ENCODE measurements at regions not wholly inside any gene's neighbourhood (a gene's known extent, or its start where the extent isn't known, plus 50 kb on each side); places are given as distances from the start of the nearest gene placed in this dataset.
"Not testable (repeated sequence)": the region's sequence is repeated elsewhere in the genome, so short reads cannot be mapped to it uniquely, and the experiment has no call there.

DNA sequence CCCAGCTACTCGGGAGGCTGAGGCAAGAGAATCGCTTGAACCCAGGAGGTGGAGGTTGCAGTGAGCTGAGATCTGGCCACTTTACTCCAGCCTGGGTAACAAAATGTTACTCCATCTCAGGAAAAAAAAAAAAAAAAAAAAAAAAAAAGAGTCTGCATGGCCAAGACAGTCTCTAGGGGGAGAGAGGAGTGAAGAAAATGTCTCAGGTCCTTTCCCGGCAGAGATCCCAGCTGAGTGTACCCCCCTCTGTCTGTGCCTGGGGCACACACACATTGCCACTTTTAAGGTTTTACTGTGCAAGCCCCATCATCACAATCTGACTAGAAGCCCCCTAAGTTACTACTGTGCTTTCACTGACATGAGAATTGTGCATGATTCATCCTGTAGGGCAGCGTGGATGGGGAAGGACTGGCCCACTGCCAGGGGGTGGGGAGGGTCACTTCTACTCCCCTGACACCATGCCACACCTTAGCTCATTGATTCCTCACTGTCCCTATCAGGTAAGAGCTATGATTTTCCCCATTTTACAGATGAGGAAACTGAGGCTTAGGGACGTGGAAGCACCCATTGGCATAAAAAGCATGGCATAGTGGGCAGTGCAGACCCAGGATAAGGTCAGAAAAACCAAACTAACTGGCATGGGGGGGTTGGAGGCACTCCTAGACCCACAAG, 102.3 kb upstream of the LARP1 start:
- no peak for DNase-seq

DNA sequence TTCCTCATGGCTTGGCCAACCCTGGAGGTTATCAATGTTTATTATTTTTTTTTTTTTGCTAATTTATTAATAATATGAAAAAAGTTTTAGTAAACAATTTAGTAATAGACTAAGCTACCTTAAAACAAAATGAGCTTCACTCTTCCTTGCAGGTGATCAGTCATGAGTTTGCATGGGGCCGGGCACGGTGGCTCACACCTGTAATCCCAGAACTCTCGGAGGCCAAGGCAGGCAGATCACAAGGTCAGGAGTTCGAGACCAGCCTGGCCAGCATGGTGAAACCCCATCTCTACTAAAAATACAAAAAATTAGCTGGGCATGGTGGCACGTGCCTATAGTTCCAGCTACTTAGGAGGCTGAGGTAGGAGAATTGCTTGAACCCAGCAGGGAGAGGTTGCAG, 103.4 kb upstream of the LARP1 start:
- DNase-seq, result not testable (repeated sequence)

GRCh38 chr5:154648706-154649105, 106.5 kb upstream of the LARP1 start:
- DNase-seq, result no peak

DNA sequence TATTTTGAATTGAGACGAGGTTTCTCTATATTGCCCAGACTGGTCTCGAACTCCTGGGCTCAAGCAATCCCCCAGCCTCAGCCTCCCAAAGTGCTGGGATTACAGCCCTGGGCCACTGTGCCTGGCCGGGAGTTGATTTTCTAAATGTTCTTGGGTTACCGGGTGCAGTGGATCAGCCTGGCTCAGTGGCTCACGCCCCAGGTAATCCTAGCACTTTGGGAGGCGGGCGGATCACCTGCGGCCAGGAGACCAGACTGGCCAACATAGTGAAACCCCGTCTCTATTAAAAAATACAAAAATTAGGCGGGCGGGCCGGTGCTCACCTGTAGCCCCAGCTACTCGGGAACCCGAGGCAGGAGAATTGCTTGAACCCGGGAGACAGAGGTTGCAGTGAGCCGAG, 106.9 kb upstream of the LARP1 start:
- DNase-seq, result no peak

DNA sequence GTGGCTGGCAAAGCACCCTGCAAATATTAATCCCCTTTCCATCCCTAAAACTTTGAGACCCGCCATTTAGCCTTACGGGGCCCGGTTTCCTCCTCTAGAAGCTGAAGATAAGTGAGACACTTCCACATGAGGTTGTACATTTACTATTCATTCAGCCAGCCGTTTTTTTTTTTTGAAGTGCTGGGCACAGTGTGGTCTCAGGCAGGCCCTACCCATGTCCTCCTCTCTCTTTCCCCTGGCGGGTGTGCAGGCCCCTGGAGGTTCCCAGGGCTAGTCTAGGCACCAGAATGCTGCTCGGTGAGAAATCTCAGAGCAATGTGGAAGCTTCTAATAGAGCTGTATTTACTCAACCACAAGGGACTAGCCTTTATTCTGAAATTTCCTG, 107.4 kb upstream of the LARP1 start:
- no peak for DNase-seq

GRCh38 chr5:154647114-154647760, 107.9 kb upstream of the LARP1 start:
- no peak for DNase-seq

DNA sequence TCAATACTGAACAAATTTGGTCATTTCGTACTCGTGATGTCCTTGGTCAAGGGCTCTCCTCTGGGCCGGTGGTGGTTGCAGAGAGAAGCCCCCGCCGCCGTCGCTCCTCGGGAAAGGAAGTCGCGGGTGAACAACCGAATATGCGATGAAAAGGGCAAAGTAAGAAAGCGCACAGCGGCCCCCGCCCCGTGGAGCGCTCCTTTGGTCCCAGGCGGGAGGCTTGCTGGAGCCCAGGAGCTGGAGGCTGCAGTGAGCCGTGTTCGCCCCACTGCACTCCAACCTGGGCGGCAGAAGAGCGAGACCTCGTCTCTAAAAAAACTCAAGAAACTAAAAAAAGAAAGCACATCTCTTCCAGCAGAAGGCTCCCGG, 108.4 kb upstream of the LARP1 start:
- DNase-seq, result no peak

DNA sequence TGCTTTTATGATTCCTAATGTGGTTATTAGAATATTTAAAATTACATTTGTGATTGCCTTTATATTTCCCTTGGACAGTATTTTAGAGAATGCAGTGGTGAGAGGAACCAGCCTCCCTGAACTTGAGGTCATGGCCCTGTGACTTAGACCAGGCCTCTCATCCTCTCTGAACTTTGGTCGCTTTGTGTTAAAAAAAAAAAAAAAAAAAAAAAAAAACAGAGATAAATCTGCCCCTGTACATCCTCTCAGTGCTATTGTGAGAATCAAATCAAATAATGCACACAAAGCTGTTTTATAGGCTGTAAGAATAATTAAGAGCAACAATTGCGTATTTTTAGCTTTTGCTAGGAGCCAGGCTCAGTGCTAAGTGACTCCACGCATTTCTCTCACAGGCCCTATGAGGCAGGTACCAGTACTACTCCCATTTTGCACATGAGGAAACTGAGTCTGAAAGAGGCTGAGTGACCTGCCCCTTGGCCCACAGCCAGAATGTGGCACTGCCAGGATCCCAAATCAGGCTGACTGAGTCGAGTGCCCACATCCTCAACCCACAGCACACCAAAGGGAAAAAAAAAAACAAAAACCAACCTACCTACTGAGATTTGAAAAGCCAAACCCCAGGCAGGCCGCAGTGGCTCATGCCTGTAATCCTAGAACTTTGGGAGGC, 110.3 kb upstream of the LARP1 start:
- DNase-seq, result no peak

- peak; percentile 37 for DNase-seq
Observed at GRCh38 chr5:154642499-154643245, 112.5 kb upstream of the LARP1 start.

DNA sequence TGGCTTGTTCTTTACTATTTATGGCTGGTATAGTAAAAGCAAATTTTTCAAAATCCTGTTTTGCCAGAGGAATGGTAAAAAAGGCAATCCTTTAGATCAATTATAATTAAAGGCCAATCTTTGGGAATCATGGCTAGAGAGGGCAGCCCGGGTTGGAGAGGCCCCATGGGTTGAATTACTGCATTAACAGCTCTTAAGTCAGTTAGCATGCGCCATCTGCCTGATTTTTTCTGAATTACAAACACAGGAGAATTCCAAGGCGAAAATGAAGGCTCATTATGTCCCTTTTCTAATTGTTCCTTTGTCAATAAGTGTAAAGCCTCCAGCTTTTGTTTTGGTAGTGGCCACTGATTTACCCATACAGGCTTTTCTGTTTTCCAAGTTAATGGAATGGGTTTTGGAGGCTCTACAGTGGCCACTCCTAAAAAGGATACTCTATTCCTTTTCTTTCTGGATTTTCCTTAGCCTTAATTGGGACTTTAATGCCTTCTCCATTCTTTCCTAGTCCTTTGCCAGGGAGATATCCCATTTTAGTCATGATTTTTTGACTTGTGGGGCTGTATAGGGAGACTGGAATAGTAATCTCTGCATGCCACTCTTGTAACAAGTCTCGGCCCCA, 114.9 kb upstream of the LARP1 start:
- peak; percentile 17 for DNase-seq

DNA sequence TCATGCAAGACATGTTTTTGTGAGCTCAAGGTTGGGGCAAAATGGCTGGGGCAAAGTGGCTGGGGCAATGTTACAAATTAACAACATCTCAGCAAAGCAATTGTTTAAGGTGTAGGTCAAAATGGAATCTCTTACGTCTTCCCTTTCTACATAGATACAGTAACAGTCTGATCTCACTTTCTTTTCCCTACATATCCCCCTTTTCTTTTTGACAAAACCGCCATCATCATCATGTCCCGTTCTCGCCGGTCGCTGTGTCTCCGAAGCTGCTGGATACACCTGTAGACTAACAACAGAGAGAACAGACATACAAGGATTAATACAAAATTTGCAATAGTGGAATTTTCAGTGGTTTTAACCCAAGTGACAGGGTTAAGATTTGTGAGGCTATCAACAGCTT, 118.4 kb upstream of the LARP1 start:
- DNase-seq, result not testable (repeated sequence)

DNA sequence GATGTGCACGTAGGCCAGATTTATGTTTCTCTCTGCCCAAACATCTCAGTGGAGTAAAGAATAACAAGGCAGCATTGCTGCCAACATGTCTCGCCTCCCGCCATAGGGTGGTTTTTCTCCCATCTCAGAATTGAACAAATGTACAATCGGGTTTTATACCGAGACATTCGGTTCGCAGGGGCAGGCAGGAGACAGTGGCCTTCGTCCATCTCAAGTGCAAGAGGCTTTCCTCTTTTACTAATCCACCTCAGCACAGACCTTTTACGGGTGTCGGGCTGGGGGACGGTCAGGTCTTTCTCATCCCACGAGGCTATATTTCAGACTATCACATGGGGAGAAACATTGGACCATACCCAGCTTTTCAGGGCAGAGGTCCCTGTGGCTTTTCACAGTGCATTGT, 118.9 kb upstream of the LARP1 start:
- DNase-seq, result not testable (repeated sequence)

- DNase-seq, result not testable (repeated sequence)
Observed at GRCh38 chr5:154633744-154634143, 121.4 kb upstream of the LARP1 start.

DNA sequence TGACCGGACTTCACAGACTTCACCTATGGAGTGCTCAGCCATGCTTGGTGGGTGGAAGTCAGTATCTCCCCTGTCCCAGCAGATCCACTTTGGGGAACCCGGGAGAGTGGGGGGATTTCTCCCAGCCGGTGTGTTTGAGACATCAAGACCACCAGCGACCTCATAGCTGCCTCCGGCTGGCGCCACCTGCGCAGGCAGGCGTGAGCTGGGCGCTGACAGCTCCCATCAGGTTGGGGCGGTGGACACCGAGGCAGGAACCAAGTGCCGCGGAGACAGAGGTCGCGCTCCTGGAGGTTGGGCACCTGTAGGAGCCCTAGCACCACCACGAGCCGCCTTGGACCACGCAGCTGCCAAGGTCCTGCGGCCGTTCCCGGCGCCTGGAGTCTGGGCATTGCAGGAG, 124.0 kb upstream of the LARP1 start:
- DNase-seq, result no peak

DNA sequence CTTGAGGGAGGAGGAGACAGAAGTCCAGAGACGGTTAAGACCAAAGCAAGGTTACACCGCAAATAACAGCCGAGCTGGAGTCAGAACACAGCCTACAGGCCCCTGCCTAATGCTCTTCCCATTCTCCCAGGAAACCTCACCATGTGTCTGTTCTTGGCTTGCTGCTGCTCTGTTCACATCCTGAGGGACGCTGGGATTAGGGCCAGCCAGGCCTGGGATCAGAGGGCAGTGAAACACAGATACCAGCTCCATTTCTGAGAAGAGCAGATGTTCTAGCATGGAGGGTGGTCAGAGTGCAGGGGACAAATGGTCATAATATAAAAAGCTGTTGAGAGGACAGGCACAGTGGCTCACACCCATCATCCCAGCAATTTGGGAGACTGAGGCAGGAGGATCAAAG, 124.8 kb upstream of the LARP1 start:
- DNase-seq, result no peak

- DNase-seq, result no peak
Observed at GRCh38 chr5:154628685-154629084, 126.5 kb upstream of the LARP1 start.

- no peak for DNase-seq
Observed at GRCh38 chr5:154627698-154628678, 127.2 kb upstream of the LARP1 start.

- DNase-seq, result no peak
Observed at GRCh38 chr5:154626876-154627557, 128.2 kb upstream of the LARP1 start.

GRCh38 chr5:154625031-154625430, 130.1 kb upstream of the LARP1 start:
- no peak for DNase-seq

DNA sequence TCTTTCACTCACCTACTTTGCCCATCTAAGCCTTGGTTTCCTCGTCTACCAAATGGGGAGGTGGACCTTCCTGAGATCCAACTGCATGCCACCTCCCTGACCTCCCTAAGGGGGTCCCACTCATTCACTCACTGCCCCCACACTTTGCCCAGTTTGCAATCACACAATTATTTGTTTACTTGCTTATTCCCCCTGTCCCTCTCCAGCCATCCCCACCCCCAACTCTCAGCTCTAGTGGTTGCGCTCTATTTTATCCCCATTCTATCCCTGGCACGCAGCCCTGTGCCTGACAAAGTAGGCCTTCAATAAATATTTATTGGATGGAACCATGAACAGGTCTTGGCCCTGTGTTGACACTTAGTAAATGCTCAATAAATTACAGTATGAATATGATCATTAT, 130.8 kb upstream of the LARP1 start:
- DNase-seq, result no peak

DNA sequence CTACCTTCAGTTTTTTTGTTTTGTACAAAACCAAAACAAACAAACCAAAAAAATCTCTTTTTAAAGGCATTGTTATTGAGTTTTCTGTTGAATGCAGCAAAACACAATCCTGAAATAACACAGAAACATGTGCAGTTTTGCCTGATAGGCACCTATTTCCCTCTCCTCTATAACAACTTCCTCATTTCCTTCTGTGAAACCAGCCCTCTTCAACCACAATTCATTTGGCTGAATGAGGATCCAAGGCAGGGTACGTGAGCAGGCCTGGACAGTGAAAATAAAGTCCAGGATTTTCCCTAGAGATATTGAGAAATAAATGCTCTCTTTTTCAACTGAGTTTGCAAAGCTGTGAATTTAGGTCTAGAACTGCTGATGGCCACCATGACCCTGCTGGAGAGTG, 134.8 kb upstream of the LARP1 start:
- no peak for DNase-seq
